Erythroblast (primary cell): ENCODE measurements at regions not wholly inside any gene's neighbourhood (a gene's known extent, or its start where the extent isn't known, plus 50 kb on each side); places are given as distances from the start of the nearest gene placed in this dataset.

Experiments used
- GATA1 ChIP-seq: IDR thresholded peaks from 2 replicates; pipeline ENCODE4 v1.6.1; 2011; ENCODE audit warnings: low read depth, mild to moderate bottlenecking, control low read depth, low read length, moderate library complexity
- POLR2A ChIP-seq: IDR thresholded peaks from 2 replicates; pipeline ENCODE4 v1.6.1; 2011; ENCODE audit warnings: mild to moderate bottlenecking, low read length

DNA sequence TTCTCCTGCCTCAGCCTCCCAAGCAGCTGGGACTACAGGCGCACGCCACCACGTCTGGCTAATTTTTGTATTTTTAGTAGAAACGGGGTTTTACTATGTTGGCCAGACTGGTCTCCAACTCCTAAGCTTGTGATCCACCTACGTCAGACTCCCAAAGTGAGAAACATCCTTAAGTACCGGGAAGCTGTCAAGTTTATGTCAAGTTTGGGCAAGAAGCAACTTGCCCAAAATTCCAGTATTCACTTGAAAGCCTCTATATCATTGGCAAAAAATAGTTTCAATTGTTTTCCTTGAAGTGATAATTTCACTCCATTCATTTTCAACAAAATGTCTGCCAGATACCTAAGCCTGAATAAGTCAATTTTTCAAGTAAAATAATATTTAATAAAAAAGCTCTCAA lies 370.0 kb downstream of the FBXO8 start:
- TF ChIP-seq POLR2A (no peak), GATA1 (no peak)
